HEK293 (cell line): ENCODE measurements at regions not wholly inside any gene's neighbourhood (a gene's known extent, or its start where the extent isn't known, plus 50 kb on each side); places are given as distances from the start of the nearest gene placed in this dataset.

Experiments used
- CTCF ChIA-PET: fragments of 350-600 bp; formaldehyde crosslinking; extraction: SDS; loops from one replicate; lab custom pipeline; 2021; ENCODE audit warnings: antibody characterized with exemption; lab: Yijun Ruan, JAX
- POLR2A ChIA-PET: fragments of 300-600 bp; formaldehyde crosslinking; extraction: SDS; loops from one replicate; lab custom pipeline; 2020; ENCODE audit warnings: antibody characterized with exemption, inconsistent platforms; lab: Yijun Ruan, JAX
- H3K27ac ChIP-seq: fragments of 200-500 bp; sonication (Bioruptor generic); 2 replicates; pipeline ENCODE4 v1.5.1; 2014; ENCODE audit warnings: low read depth, low read length, control low read depth, inconsistent platforms; ENCODE audit errors: extremely low read depth
- H3K36me3 ChIP-seq, 2 experiments: fragments of 200-500 bp in 1 of 2; sonication (Bioruptor generic) in 1 of 2; 1 replicate in 1 of 2; 2 replicates in 1 of 2; pipeline ENCODE4 v1.5.1; 2014 to 2017; ENCODE audit warnings: inconsistent platforms in 2 of 2, low read length in 2 of 2; ENCODE audit not compliant: control insufficient read depth in 2 of 2, insufficient read depth in 1 of 2
- H3K4me1 ChIP-seq: fragments of 200-500 bp; sonication (Bioruptor generic); 2 replicates; pipeline ENCODE4 v1.5.1; 2014; ENCODE audit warnings: mild to moderate bottlenecking, low read length, inconsistent platforms; ENCODE audit not compliant: control insufficient read depth, insufficient read depth
- H3K4me3 ChIP-seq: 2 replicates; pipeline ENCODE4 v1.5.1; 2011; ENCODE audit warnings: low read depth, mild to moderate bottlenecking, control low read depth, low read length, moderate library complexity
- H3K9me3 ChIP-seq: fragments of 200-500 bp; sonication (Bioruptor generic); 2 replicates; pipeline ENCODE4 v1.5.1; 2014; ENCODE audit warnings: low read depth, low read length, inconsistent platforms; ENCODE audit not compliant: control insufficient read depth, insufficient read depth
- PRDM1 ChIP-seq: fragments of 450-650 bp; formaldehyde crosslinking; IDR thresholded peaks from 2 replicates; pipeline ENCODE4; 2016; ENCODE audit warnings: missing biosample characterization, missing genetic modification characterization
- RBAK ChIP-seq: fragments of 450-650 bp; formaldehyde crosslinking; IDR thresholded peaks from 2 replicates; pipeline ENCODE4 v1.5.1; 2016; ENCODE audit warnings: missing biosample characterization, missing genetic modification characterization
- ZIC2 ChIP-seq: fragments of 450-650 bp; formaldehyde crosslinking; IDR thresholded peaks from 2 replicates; pipeline ENCODE4 v1.5.1; 2016; ENCODE audit warnings: missing biosample characterization, missing genetic modification characterization
- ZNF169 ChIP-seq: fragments of 450-650 bp; formaldehyde crosslinking; IDR thresholded peaks from 2 replicates; pipeline ENCODE4 v1.5.1; 2016; ENCODE audit warnings: missing biosample characterization, missing genetic modification characterization
- ZNF202 ChIP-seq: fragments of 450-650 bp; formaldehyde crosslinking; IDR thresholded peaks from 2 replicates; pipeline ENCODE4 v1.5.1; 2016; ENCODE audit warnings: missing biosample characterization, missing genetic modification characterization, borderline replicate concordance
- ZNF341 ChIP-seq: fragments of 450-650 bp; formaldehyde crosslinking; IDR thresholded peaks from 2 replicates; pipeline ENCODE4; 2016; ENCODE audit warnings: low read depth, missing biosample characterization, missing genetic modification characterization
- ZNF548 ChIP-seq: fragments of 450-650 bp; formaldehyde crosslinking; IDR thresholded peaks from 2 replicates; pipeline ENCODE4 v1.5.1; 2016; ENCODE audit warnings: missing biosample characterization, missing genetic modification characterization
- ZNF555 ChIP-seq: fragments of 450-650 bp; formaldehyde crosslinking; conservative IDR thresholded peaks from 2 replicates; pipeline ENCODE4 v1.5.1; 2017; ENCODE audit warnings: missing biosample characterization, mild to moderate bottlenecking, missing genetic modification characterization, inconsistent platforms
- ZNF600 ChIP-seq: fragments of 450-650 bp; formaldehyde crosslinking; IDR thresholded peaks from 2 replicates; pipeline ENCODE4 v1.5.1; 2016; ENCODE audit warnings: missing biosample characterization, missing genetic modification characterization
- ZNF623 ChIP-seq: fragments of 450-650 bp; formaldehyde crosslinking; IDR thresholded peaks from 2 replicates; pipeline ENCODE4 v1.5.1; 2016; ENCODE audit warnings: missing biosample characterization, missing genetic modification characterization
- ZNF76 ChIP-seq: fragments of 450-650 bp; formaldehyde crosslinking; IDR thresholded peaks from 2 replicates; pipeline ENCODE4; 2016; ENCODE audit warnings: low read depth, missing biosample characterization, missing genetic modification characterization, borderline replicate concordance
- ZNF776 ChIP-seq: fragments of 450-650 bp; formaldehyde crosslinking; IDR thresholded peaks from 2 replicates; pipeline ENCODE4 v1.5.0; 2017; ENCODE audit warnings: missing biosample characterization, missing genetic modification characterization, borderline replicate concordance
- ZNF785 ChIP-seq: fragments of 450-650 bp; formaldehyde crosslinking; IDR thresholded peaks from 2 replicates; pipeline ENCODE4 v1.5.1; 2016; ENCODE audit warnings: missing biosample characterization, missing genetic modification characterization
- ZNF792 ChIP-seq: fragments of 450-650 bp; formaldehyde crosslinking; IDR thresholded peaks from 2 replicates; pipeline ENCODE4 v1.5.1; 2016; ENCODE audit warnings: missing biosample characterization, missing genetic modification characterization
- TF ChIP-seq, protein P1 (sequence below): fragments of 450-650 bp; formaldehyde crosslinking; IDR thresholded peaks from 2 replicates; pipeline ENCODE4 v1.5.1; 2016; ENCODE audit warnings: missing biosample characterization, missing genetic modification characterization, borderline replicate concordance
- TF ChIP-seq, protein P2 (sequence below): IDR thresholded peaks from 2 replicates; pipeline ENCODE4 v1.6.1; 2011; ENCODE audit warnings: mild to moderate bottlenecking, low read depth, low read length, borderline replicate concordance
- TF ChIP-seq, protein P3 (sequence below): fragments of 450-650 bp; formaldehyde crosslinking; IDR thresholded peaks from 2 replicates; pipeline ENCODE4 v1.5.1; 2016; ENCODE audit warnings: missing biosample characterization, missing genetic modification characterization
- TF ChIP-seq, protein P4 (sequence below): fragments of 450-650 bp; formaldehyde crosslinking; IDR thresholded peaks from 2 replicates; pipeline ENCODE4 v1.5.1; 2016; ENCODE audit warnings: missing biosample characterization, missing genetic modification characterization
- TF ChIP-seq, protein P5 (sequence below): sonication (generic); formaldehyde crosslinking; IDR thresholded peaks from 2 replicates; pipeline ENCODE4 v1.8.1; 2022; ENCODE audit warnings: mild to moderate bottlenecking, moderate library complexity, missing genetic modification reagents
- TF ChIP-seq, protein P6 (sequence below): fragments of 450-650 bp; formaldehyde crosslinking; IDR thresholded peaks from 2 replicates; pipeline ENCODE4 v1.5.1; 2017; ENCODE audit warnings: missing biosample characterization, mild to moderate bottlenecking, missing genetic modification characterization, moderate library complexity
- TF ChIP-seq, protein P7 (sequence below): fragments of 450-650 bp; formaldehyde crosslinking; IDR thresholded peaks from 2 replicates; pipeline ENCODE4 v1.5.1; 2016; ENCODE audit warnings: missing biosample characterization, missing genetic modification characterization
- TF ChIP-seq, protein P8 (sequence below): fragments of 450-650 bp; formaldehyde crosslinking; IDR thresholded peaks from 2 replicates; pipeline ENCODE4 v1.5.1; 2016; ENCODE audit warnings: missing biosample characterization, missing genetic modification characterization

DNA sequence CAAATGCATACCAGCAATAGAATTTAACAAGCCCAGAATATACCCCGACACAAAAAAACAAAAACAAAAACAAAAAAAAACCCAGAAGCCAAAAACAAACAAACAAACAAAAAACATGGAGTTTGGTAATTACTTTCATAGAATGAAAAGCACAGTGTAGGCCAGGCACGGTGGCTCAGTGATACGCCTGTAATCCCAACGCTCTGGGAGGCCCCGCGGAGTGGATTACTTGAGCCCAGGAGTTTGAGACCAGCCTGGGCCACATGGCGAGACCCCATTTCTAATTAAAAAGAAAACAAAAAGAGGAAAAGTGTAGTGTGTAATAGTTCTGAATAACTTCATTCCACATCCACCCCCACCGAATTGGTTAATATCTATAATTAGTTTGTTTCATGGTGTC is 1265.7 kb downstream of the NCAM2 start (continued):
- TF ChIP-seq, protein P1, sequence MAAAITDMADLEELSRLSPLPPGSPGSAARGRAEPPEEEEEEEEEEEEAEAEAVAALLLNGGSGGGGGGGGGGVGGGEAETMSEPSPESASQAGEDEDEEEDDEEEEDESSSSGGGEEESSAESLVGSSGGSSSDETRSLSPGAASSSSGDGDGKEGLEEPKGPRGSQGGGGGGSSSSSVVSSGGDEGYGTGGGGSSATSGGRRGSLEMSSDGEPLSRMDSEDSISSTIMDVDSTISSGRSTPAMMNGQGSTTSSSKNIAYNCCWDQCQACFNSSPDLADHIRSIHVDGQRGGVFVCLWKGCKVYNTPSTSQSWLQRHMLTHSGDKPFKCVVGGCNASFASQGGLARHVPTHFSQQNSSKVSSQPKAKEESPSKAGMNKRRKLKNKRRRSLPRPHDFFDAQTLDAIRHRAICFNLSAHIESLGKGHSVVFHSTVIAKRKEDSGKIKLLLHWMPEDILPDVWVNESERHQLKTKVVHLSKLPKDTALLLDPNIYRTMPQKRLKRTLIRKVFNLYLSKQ (tag by site-specific recombination), result no peak

DNA sequence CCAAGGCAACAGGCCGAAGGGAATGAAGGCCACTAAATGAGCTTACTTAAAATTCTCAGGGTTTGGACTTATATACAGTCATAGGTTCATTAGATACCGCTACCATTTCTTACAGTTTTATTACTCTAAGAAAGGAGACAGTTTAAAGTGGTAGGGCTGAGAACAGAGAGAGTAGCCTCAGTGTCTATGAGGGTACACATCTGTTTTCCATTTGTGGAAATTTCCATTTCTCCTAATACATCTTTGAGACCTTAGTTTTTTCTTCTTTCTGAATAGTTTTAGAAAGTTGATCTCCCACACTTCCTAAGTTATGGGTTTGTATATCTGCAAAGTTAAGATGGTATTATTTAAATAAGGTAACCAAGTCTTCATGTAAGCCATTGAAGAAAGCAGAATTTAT is 1279.1 kb downstream of the NCAM2 start:
- H3K4me3 ChIP-seq, result no peak overlapping the region
- no peaks in the 10 kb centered on the region for H3K4me1 ChIP-seq
- H3K27ac ChIP-seq, result no peak overlapping the region
- no peaks in the 10 kb centered on the region for H3K36me3 ChIP-seq
- no peaks in the 10 kb centered on the region for H3K9me3 ChIP-seq
- POLR2A ChIA-PET, result no interaction called here
- CTCF ChIA-PET, result no interaction called here
- no peak for TF ChIP-seq ZNF600 (tag by site-specific recombination)
- TF ChIP-seq PRDM1 (tag by site-specific recombination), result no peak
- TF ChIP-seq, protein P2, sequence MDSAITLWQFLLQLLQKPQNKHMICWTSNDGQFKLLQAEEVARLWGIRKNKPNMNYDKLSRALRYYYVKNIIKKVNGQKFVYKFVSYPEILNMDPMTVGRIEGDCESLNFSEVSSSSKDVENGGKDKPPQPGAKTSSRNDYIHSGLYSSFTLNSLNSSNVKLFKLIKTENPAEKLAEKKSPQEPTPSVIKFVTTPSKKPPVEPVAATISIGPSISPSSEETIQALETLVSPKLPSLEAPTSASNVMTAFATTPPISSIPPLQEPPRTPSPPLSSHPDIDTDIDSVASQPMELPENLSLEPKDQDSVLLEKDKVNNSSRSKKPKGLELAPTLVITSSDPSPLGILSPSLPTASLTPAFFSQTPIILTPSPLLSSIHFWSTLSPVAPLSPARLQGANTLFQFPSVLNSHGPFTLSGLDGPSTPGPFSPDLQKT, result no peak
- TF ChIP-seq, protein P3, sequence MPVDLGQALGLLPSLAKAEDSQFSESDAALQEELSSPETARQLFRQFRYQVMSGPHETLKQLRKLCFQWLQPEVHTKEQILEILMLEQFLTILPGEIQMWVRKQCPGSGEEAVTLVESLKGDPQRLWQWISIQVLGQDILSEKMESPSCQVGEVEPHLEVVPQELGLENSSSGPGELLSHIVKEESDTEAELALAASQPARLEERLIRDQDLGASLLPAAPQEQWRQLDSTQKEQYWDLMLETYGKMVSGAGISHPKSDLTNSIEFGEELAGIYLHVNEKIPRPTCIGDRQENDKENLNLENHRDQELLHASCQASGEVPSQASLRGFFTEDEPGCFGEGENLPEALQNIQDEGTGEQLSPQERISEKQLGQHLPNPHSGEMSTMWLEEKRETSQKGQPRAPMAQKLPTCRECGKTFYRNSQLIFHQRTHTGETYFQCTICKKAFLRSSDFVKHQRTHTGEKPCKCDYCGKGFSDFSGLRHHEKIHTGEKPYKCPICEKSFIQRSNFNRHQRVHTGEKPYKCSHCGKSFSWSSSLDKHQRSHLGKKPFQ (tag by site-specific recombination), result no peak
- TF ChIP-seq ZNF623, result no peak
- TF ChIP-seq, protein P4, sequence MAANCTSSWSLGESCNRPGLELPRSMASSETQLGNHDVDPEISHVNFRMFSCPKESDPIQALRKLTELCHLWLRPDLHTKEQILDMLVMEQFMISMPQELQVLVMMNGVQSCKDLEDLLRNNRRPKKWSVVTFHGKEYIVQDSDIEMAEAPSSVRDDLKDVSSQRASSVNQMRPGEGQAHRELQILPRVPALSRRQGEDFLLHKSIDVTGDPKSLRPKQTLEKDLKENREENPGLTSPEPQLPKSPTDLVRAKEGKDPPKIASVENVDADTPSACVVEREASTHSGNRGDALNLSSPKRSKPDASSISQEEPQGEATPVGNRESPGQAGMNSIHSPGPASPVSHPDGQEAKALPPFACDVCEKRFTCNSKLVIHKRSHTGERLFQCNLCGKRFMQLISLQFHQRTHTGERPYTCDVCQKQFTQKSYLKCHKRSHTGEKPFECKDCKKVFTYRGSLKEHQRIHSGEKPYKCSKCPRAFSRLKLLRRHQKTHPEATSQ, result no peak
- no peak for TF ChIP-seq ZNF792 (tag by site-specific recombination)
- TF ChIP-seq, protein P5, sequence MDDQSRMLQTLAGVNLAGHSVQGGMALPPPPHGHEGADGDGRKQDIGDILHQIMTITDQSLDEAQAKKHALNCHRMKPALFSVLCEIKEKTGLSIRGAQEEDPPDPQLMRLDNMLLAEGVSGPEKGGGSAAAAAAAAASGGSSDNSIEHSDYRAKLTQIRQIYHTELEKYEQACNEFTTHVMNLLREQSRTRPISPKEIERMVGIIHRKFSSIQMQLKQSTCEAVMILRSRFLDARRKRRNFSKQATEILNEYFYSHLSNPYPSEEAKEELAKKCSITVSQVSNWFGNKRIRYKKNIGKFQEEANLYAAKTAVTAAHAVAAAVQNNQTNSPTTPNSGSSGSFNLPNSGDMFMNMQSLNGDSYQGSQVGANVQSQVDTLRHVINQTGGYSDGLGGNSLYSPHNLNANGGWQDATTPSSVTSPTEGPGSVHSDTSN (CRISPR knock-in tag), result no peak
- no peak for TF ChIP-seq ZNF76 (tag by site-specific recombination)
- no peak for TF ChIP-seq ZNF341 (tag by site-specific recombination)
- no peak for TF ChIP-seq ZIC2 (tag by site-specific recombination)

DNA sequence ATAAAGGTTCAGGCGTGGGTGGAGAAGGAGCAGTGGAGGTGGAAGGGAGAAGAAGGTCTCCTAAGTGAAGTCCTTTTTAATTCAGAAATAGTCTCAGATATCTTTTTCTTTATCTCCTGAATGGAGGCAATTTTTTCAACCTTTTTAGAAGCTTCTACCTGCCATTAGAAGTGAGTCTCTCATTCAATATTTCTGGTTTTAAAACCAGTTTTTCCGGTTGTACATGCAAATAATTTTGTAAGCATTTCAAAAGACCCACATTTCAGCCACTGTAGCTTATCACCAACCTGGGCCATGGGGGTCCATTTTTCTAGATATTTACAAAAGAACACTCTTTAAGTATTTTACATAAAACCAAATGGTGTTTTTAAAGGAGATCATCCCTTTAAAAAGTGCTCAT is 1280.2 kb downstream of the NCAM2 start:
- no peak overlapping the region for H3K27ac ChIP-seq
- H3K4me3 ChIP-seq, result no peak overlapping the region
- ChIA-PET CTCF (no interaction called here), POLR2A (no interaction called here)
- no peaks in the 10 kb centered on the region for H3K36me3 ChIP-seq
- no peaks in the 10 kb centered on the region for H3K4me1 ChIP-seq
- H3K9me3 ChIP-seq, result no peaks in the 10 kb centered on the region
- TF ChIP-seq, protein P6, sequence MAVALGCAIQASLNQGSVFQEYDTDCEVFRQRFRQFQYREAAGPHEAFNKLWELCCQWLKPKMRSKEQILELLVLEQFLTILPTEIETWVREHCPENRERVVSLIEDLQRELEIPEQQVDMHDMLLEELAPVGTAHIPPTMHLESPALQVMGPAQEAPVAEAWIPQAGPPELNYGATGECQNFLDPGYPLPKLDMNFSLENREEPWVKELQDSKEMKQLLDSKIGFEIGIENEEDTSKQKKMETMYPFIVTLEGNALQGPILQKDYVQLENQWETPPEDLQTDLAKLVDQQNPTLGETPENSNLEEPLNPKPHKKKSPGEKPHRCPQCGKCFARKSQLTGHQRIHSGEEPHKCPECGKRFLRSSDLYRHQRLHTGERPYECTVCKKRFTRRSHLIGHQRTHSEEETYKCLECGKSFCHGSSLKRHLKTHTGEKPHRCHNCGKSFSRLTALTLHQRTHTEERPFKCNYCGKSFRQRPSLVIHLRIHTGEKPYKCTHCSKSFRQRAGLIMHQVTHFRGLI (tag by site-specific recombination), result no peak
- TF ChIP-seq RBAK (tag by site-specific recombination) (no peak), ZNF548 (tag by site-specific recombination) (no peak), ZNF341 (tag by site-specific recombination) (no peak), ZNF169 (no peak), ZNF776 (tag by site-specific recombination) (no peak), ZNF785 (tag by site-specific recombination) (no peak), ZNF555 (no peak), ZNF202 (tag by site-specific recombination) (no peak)
- TF ChIP-seq, protein P7, sequence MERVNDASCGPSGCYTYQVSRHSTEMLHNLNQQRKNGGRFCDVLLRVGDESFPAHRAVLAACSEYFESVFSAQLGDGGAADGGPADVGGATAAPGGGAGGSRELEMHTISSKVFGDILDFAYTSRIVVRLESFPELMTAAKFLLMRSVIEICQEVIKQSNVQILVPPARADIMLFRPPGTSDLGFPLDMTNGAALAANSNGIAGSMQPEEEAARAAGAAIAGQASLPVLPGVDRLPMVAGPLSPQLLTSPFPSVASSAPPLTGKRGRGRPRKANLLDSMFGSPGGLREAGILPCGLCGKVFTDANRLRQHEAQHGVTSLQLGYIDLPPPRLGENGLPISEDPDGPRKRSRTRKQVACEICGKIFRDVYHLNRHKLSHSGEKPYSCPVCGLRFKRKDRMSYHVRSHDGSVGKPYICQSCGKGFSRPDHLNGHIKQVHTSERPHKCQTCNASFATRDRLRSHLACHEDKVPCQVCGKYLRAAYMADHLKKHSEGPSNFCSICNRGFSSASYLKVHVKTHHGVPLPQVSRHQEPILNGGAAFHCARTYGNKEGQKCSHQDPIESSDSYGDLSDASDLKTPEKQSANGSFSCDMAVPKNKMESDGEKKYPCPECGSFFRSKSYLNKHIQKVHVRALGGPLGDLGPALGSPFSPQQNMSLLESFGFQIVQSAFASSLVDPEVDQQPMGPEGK, result no peak
- TF ChIP-seq, protein P8, sequence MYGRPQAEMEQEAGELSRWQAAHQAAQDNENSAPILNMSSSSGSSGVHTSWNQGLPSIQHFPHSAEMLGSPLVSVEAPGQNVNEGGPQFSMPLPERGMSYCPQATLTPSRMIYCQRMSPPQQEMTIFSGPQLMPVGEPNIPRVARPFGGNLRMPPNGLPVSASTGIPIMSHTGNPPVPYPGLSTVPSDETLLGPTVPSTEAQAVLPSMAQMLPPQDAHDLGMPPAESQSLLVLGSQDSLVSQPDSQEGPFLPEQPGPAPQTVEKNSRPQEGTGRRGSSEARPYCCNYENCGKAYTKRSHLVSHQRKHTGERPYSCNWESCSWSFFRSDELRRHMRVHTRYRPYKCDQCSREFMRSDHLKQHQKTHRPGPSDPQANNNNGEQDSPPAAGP (tag by site-specific recombination), result no peak
